22Rv1 (cell line): ENCODE measurements at regions not wholly inside any gene's neighbourhood (a gene's known extent, or its start where the extent isn't known, plus 50 kb on each side); places are given as distances from the start of the nearest gene placed in this dataset.

Experiments used
- ZFX ChIP-seq: fragments of 450-650 bp; IDR thresholded peaks from 2 replicates; pipeline ENCODE4 v1.6.1; 2017; ENCODE audit warnings: antibody characterized with exemption, borderline replicate concordance
- TF ChIP-seq, protein P1 (sequence below): fragments of 450-650 bp; IDR thresholded peaks from 2 replicates; pipeline ENCODE4 v1.5.1; 2017; ENCODE audit warnings: mild to moderate bottlenecking

DNA sequence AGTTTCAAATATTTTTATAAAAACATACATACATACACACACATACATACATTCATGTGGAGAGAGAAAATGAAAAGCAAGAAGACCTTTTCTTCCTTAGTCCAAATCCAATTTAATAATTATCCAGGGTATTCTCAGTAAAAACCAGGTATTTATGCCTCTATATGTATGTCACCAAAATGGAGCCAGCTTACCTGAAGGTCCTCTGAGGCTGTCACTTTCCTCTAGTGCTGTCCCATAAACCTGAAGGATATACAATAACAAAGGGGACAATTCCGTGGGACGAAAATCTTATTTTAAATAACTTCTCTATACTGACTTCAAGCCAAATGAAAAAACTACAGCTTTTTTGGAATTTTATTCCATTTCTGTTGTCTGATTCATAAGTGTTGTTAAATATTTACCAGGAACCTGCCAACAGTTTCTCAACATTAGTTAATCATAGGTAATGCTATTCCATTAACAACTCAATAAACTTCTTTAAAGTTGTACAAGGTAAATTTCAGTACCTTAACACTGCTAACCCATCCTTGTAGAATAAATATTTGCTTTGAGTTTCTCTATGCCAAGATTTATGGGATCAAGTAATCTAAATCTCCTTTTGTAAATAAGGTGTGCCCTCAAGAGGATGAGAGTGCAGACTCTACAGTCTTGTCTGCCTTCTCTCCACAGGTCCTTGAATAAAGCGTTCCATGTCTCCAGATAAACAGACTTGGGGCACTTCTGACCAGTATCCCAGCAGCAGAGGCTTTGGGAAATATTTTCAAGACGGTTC lies 260.3 kb downstream of the AHR start:
- TF ChIP-seq, protein P1, sequence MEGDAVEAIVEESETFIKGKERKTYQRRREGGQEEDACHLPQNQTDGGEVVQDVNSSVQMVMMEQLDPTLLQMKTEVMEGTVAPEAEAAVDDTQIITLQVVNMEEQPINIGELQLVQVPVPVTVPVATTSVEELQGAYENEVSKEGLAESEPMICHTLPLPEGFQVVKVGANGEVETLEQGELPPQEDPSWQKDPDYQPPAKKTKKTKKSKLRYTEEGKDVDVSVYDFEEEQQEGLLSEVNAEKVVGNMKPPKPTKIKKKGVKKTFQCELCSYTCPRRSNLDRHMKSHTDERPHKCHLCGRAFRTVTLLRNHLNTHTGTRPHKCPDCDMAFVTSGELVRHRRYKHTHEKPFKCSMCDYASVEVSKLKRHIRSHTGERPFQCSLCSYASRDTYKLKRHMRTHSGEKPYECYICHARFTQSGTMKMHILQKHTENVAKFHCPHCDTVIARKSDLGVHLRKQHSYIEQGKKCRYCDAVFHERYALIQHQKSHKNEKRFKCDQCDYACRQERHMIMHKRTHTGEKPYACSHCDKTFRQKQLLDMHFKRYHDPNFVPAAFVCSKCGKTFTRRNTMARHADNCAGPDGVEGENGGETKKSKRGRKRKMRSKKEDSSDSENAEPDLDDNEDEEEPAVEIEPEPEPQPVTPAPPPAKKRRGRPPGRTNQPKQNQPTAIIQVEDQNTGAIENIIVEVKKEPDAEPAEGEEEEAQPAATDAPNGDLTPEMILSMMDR, result 0 out of 2 replicates have a peak, but pooled peaks have one; percentile 5
- no peak for TF ChIP-seq ZFX
